Body of pancreas (tissue), 4 donors: ENCODE measurements at regions not wholly inside any gene's neighbourhood (a gene's known extent, or its start where the extent isn't known, plus 50 kb on each side); places are given as distances from the start of the nearest gene placed in this dataset.

Experiments
- ATAC-seq: fragments of 150-250 bp; one replicate; pipeline ENCODE4 v1.9.1; 2016
- DNase-seq, 4 donors: peaks; one replicate each; pipeline ENCODE4 v3.0.0-alpha.2; 2019
- H3K27ac ChIP-seq, 4 donors: fragments of 200-600 bp; sonication (generic); 1 replicate in 3 of 4; 2 replicates in 1 of 4; pipeline versions ENCODE4 v1.5.1 to v1.6.1; 2016 to 2019; ENCODE audit warnings: mild to moderate bottlenecking in 1 of 4, mixed read lengths in 1 of 4, moderate library complexity in 1 of 4
- H3K27me3 ChIP-seq, 2 donors: fragments of 200-600 bp; sonication (generic); one replicate each; pipeline ENCODE4 v1.6.0; 2016; ENCODE audit warnings: mild to moderate bottlenecking in 1 of 2
- H3K36me3 ChIP-seq, 2 donors: fragments of 200-600 bp; sonication (generic); replicated peaks in 1 of 2; 2 replicates each; pipeline ENCODE4 v1.5.1; 2016; ENCODE audit warnings: low read depth in 2 of 2; ENCODE audit not compliant: insufficient read depth in 1 of 2
- H3K4me1 ChIP-seq: fragments of 200-600 bp; sonication (generic); one replicate; pipeline ENCODE4 v1.6.0; 2016
- H3K4me3 ChIP-seq, 2 donors: fragments of 200-600 bp; sonication (generic); 1 replicate in 1 of 2; 2 replicates in 1 of 2; pipeline ENCODE4 v1.5.1; 2016 to 2019
- H3K9me3 ChIP-seq, 3 donors: fragments of 200-600 bp; sonication (generic); 1 replicate in 2 of 3; 2 replicates in 1 of 3; pipeline ENCODE4 v1.5.1; 2016
- CTCF ChIP-seq, 7 experiments: fragments of 450-650 bp in 4 of 7; fragments of 200-600 bp in 3 of 7; sonication (generic) in 3 of 7; IDR thresholded peaks; one replicate each; pipeline ENCODE4 v1.5.1; 2016 to 2019; ENCODE audit warnings: antibody characterized with exemption in 7 of 7
- POLR2A ChIP-seq, 3 donors: fragments of 450-650 bp; IDR thresholded peaks; one replicate each; pipeline ENCODE4 v1.6.1; 2016; ENCODE audit warnings: antibody characterized with exemption in 3 of 3, mild to moderate bottlenecking in 2 of 3
- WGBS, 2 donors: methylation state at CpG; one replicate each; pipeline ENCODE4 v1.1.5; 2017; 5-methylcytosine and 5-hydroxymethylcytosine counted together
- intact Hi-C: fragments of 100-400 bp; cut with DNase I; formaldehyde crosslinking; loops from one replicate; pipeline ENCODE4 v1.15.1; 2023

- Histone ChIP-seq H3K27ac (no peak overlapping the region), H3K27me3 (no peaks in the 10 kb centered on the region), H3K4me1 (no peaks in the 10 kb centered on the region), H3K4me3 (no peak overlapping the region), H3K9me3 (no peaks in the 10 kb centered on the region), H3K36me3 (no peaks in the 10 kb centered on the region)
- TF ChIP-seq CTCF (IDR thresholded peaks at IDR 0.05) (no peak), POLR2A (IDR thresholded peaks at IDR 0.05) (no peak)
- WGBS, 2 donors: 58 to 62% methylated on average over 2 of the region's 2 CpGs
- DNase-seq: no peak
- no peak for ATAC-seq
- intact Hi-C loops: no loop called here
These were observed 309.2 kb upstream of the SATB1 start for GRCh38 chr3:18734309-18734708.

GRCh38 chr3:18732474-18732873, 307.3 kb upstream of the SATB1 start:
- intact Hi-C loops: no loop called here
- Histone ChIP-seq H3K27ac (no peak overlapping the region), H3K36me3 (no peaks in the 10 kb centered on the region), H3K9me3 (no peaks in the 10 kb centered on the region), H3K4me1 (no peaks in the 10 kb centered on the region), H3K4me3 (no peak overlapping the region), H3K27me3 (no peaks in the 10 kb centered on the region)
- 78 to 87% methylated on average over 1 of the region's 1 CpG for WGBS, 2 donors
- TF ChIP-seq POLR2A (IDR thresholded peaks at IDR 0.05) (no peak), CTCF (IDR thresholded peaks at IDR 0.05) (no peak)
- DNase-seq (no peak), ATAC-seq (no peak)

GRCh38 chr3:18730491-18730890, 305.4 kb upstream of the SATB1 start:
- intact Hi-C loops: no loop called here

DNA sequence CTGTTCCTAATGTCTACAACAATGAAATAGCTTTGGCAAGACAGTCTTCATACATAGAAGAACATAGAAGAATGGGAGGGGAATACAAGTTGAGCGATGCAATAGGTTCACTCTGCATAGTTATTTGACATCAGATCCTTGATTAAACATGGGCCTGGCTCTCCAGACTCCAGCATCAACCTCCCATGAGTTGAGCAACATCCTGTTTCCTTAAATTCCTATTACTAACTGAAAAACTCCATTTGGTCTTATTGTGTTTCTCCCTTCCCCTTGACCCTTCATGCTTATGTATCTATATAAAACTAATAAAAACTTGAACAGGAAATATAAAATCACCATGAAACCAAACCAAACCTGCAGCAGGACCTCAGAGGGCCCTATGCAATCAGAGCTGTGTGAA, 304.5 kb upstream of the SATB1 start:
- ATAC-seq: no peak
- TF ChIP-seq CTCF (IDR thresholded peaks at IDR 0.05) (no peak), POLR2A (IDR thresholded peaks at IDR 0.05) (no peak)
- H3K9me3 ChIP-seq: no peaks in the 10 kb centered on the region
- H3K36me3 ChIP-seq: no peaks in the 10 kb centered on the region
- H3K27ac ChIP-seq: no peak overlapping the region
- intact Hi-C loops: no loop called here
- H3K4me1 ChIP-seq: no peaks in the 10 kb centered on the region
- no peak for DNase-seq
- no peaks in the 10 kb centered on the region for H3K27me3 ChIP-seq
- 89 to 96% methylated on average over 1 of the region's 1 CpG for WGBS, 2 donors
- no peak overlapping the region for H3K4me3 ChIP-seq

More at GRCh38 chr3:18730491-18730890, 305.4 kb upstream of the SATB1 start:
- Histone ChIP-seq H3K9me3 (no peaks in the 10 kb centered on the region), H3K27me3 (no peaks in the 10 kb centered on the region), H3K27ac (no peak overlapping the region), H3K4me1 (no peaks in the 10 kb centered on the region), H3K36me3 (no peaks in the 10 kb centered on the region), H3K4me3 (no peak overlapping the region)
- DNase-seq (no peak), ATAC-seq (no peak)
- TF ChIP-seq CTCF (IDR thresholded peaks at IDR 0.05) (no peak), POLR2A (IDR thresholded peaks at IDR 0.05) (no peak)
- 53 to 57% methylated on average over 2 of the region's 2 CpGs for WGBS, 2 donors

GRCh38 chr3:18725668-18726407, 300.7 kb upstream of the SATB1 start:
- H3K27ac ChIP-seq: no peak overlapping the region
- no peak overlapping the region for H3K4me3 ChIP-seq

More at GRCh38 chr3:18725668-18726407, 300.7 kb upstream of the SATB1 start:
- intact Hi-C loops: no loop called here
- Histone ChIP-seq H3K9me3 (no peaks in the 10 kb centered on the region), H3K4me1 (no peaks in the 10 kb centered on the region), H3K36me3 (no peaks in the 10 kb centered on the region), H3K27me3 (no peaks in the 10 kb centered on the region)
- DNase-seq (no peak), ATAC-seq (no peak)
- TF ChIP-seq POLR2A (IDR thresholded peaks at IDR 0.05) (no peak), CTCF (IDR thresholded peaks at IDR 0.05) (no peak)
- 50 to 62% methylated on average over 6 of the region's 6 CpGs for WGBS, 2 donors
